Pancreas (tissue), 10 donors: ENCODE measurements at regions not wholly inside any gene's neighbourhood (a gene's known extent, or its start where the extent isn't known, plus 50 kb on each side); places are given as distances from the start of the nearest gene placed in this dataset.

Experiments used
- ATAC-seq, 4 donors: fragments of 200-7000 bp; cut with Tn5 transposase; one replicate each; pipeline versions ENCODE4 v1.8.0 to v1.9.1; 2020; ENCODE audit warnings: mild to moderate bottlenecking in 4 of 4, moderate library complexity in 4 of 4
- DNase-seq, 6 donors: peaks; one replicate each; pipeline ENCODE4 v3.0.0-alpha.2; 2020
- FAIRE-seq: peaks from 2 replicates; lab custom pipeline; 2012; peaks lifted over from hg19 to GRCh38; lab: Jason Lieb, UNC
- H3K27ac ChIP-seq, 4 donors: fragments of 200-600 bp; sonication (generic); 1 replicate in 3 of 4; 2 replicates in 1 of 4; pipeline versions ENCODE4 v1.5.0 to v1.8.0; 2020
- H3K27me3 ChIP-seq, 4 donors: fragments of 200-600 bp; one replicate each; pipeline ENCODE4 v1.8.0; 2021
- H3K36me3 ChIP-seq, 3 donors: fragments of 200-600 bp; sonication (generic) in 1 of 3; one replicate each; pipeline versions ENCODE4 v1.5.0 to v1.8.0; 2020 to 2021
- H3K4me1 ChIP-seq, 3 donors: fragments of 200-600 bp; one replicate each; pipeline ENCODE4 v1.8.0; 2021
- H3K4me3 ChIP-seq, 4 donors: fragments of 200-600 bp; sonication (generic) in 2 of 4; one replicate each; pipeline versions ENCODE4 v1.5.0 to v1.8.0; 2020 to 2021
- H3K9me3 ChIP-seq, 4 donors: fragments of 200-600 bp; one replicate each; pipeline ENCODE4 v1.8.0; 2021
- WGBS, 2 donors: extraction: QIAGEN DNeasy Blood & Tissue Kit; methylation state at CpG; one replicate each; pipeline ENCODE4 v1.1.7; 2013; 5-methylcytosine and 5-hydroxymethylcytosine counted together
- intact Hi-C, 3 donors: fragments of 100-400 bp; cut with DNase I; formaldehyde crosslinking; loops; one replicate each; pipeline versions ENCODE4 v1.11.1 to v1.14.2; 2022
- TF ChIP-seq, protein P1 (sequence below), 4 donors: fragments of 200-600 bp; sonication (generic) in 3 of 4; IDR thresholded peaks; one replicate each; pipeline versions ENCODE4 v1.5.0 to v1.8.0; 2021; ENCODE audit warnings: antibody characterized with exemption in 4 of 4
- donor health status: healthy with polysubstance abuse.
- donor health status: DM: no; HTN: no; CAD: no; lungs with moderate emphysema.
- donor health status: DM: no; HTN: no; CAD: no.
- donor health status: control.
- donor health status: control.
- donor health status: Bipolar disorder and iron deficiency.
- donor health status: DM: yes; HTN: yes; CAD: no.
- donor health status: DM: no; HTN: no; CAD: no.
- donor health status: DM: no; HTN: no; CAD: no.
- donor health status: DM: yes; HTN: yes; CAD: no.

DNA sequence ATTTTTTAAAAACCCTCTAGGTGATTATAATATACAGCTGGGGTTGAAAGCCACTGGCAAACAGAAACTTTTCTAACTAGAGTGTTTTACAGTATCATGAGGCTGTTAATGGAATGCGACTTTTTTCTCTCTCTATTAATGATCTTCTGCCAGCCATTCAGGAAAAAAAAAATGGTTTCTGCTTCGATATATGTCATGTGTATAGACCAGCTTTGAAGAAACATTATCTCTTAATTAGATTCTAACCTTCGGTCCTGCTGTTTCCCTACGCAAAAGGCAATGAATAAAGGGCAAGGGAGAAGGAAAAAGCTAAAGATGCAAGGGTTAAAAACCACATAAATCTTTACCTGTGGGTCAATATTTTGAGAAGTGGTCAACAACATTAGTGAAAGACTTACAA is 1662.1 kb upstream of the TENM3 start:
- Histone ChIP-seq H3K36me3 (no peaks in the 10 kb centered on the region), H3K27ac (no peak overlapping the region), H3K4me1 (no peaks in the 10 kb centered on the region), H3K4me3 (no peak overlapping the region), H3K9me3 (no peaks in the 10 kb centered on the region), H3K27me3 (no peaks in the 10 kb centered on the region)
- 33 to 38% methylated on average over 4 of the region's 4 CpGs for WGBS, 2 donors
- intact Hi-C loops: no loop called here
- DNase-seq: no peak
- ATAC-seq: no peak
- TF ChIP-seq, protein P1, sequence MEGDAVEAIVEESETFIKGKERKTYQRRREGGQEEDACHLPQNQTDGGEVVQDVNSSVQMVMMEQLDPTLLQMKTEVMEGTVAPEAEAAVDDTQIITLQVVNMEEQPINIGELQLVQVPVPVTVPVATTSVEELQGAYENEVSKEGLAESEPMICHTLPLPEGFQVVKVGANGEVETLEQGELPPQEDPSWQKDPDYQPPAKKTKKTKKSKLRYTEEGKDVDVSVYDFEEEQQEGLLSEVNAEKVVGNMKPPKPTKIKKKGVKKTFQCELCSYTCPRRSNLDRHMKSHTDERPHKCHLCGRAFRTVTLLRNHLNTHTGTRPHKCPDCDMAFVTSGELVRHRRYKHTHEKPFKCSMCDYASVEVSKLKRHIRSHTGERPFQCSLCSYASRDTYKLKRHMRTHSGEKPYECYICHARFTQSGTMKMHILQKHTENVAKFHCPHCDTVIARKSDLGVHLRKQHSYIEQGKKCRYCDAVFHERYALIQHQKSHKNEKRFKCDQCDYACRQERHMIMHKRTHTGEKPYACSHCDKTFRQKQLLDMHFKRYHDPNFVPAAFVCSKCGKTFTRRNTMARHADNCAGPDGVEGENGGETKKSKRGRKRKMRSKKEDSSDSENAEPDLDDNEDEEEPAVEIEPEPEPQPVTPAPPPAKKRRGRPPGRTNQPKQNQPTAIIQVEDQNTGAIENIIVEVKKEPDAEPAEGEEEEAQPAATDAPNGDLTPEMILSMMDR (IDR thresholded peaks at IDR 0.05): no peak
- no peak for FAIRE-seq

DNA sequence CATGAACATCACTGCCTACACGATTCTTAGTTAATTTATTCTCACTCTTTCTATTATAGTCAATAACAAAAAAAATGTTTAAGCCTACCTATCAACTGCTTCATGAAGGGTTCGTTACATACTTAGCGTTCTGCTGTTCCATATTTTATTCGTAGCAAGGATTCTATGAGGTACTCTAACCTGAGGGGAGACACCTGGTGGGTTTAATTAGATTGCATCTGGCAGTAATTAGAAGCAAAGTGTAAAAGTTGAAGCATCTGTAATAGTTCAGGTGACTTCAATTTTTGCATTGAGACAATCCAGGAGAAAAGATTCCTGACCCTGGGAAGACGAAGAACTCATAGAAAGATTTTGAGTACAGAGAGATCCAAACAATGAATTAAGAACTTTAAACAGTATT is 1655.8 kb upstream of the TENM3 start:
- FAIRE-seq: no peak
- Histone ChIP-seq H3K4me3 (no peak overlapping the region), H3K4me1 (no peaks in the 10 kb centered on the region), H3K27ac (no peak overlapping the region), H3K9me3 (no peaks in the 10 kb centered on the region), H3K27me3 (no peaks in the 10 kb centered on the region), H3K36me3 (no peaks in the 10 kb centered on the region)
- TF ChIP-seq, protein P1 (IDR thresholded peaks at IDR 0.05): no peak
- WGBS, 2 donors: 49 to 61% methylated on average over 5 of the region's 5 CpGs
- ATAC-seq: no peak
- no peak for DNase-seq
- intact Hi-C loops: no loop called here

DNA sequence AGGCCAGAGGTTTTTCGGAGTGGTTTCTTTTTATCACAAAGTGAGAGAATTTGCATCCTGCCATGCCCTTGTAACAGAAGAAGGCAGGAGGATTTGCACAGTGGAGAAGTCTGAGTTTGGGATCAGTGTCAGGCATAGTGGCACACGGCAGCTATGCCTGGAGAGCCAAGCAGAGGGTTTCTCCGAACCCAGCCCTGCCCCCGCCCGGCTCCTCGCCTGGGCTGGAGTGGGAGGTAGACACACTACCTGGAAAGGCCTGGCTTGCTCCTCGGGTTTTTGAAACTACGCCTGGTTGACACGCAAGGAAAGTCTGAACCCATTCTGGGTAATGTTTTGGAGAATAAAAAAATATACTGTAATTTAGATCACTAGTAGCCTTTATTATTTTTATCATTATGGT is 1653.6 kb upstream of the TENM3 start:
- Histone ChIP-seq H3K4me1 (no peaks in the 10 kb centered on the region), H3K27me3 (no peaks in the 10 kb centered on the region), H3K27ac (no peak overlapping the region), H3K9me3 (no peaks in the 10 kb centered on the region), H3K36me3 (no peaks in the 10 kb centered on the region), H3K4me3 (no peak overlapping the region)
- TF ChIP-seq, protein P1 (IDR thresholded peaks at IDR 0.05): no peak
- FAIRE-seq: no peak
- WGBS, 2 donors: 77 to 85% methylated on average over 9 of the region's 9 CpGs
- ATAC-seq: no peak
- intact Hi-C loops: no loop called here
- DNase-seq: no peak

DNA sequence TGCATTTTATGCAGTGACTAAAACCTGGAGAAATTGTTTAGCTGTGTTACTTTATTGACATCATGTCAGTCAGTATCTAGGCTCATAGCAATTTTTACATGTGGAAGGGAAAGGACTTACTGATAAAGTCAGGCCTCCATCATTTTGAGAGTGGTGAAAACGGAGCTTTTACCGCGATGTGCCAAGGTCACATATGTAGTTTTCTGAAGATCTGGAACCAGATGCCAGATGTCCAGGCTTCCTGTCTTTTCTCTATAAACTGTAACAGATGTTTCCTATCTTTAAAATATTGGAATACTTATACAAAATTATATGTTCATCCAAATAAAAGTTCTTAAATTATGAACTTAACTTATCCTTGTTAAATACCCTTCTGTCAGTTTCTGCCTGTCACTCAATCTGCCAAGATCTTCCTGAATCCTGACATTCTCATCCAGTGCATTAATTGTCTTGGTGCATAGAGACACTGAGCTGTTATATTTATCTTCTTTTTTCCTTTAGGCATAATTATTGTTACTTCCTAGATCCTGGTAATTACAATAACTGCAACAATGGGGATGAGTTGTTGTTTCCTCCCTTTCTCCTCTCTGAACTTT is 1646.2 kb upstream of the TENM3 start:
- FAIRE-seq (no peak), ATAC-seq (no peak), DNase-seq (no peak)
- no peak overlapping the region for H3K4me3 ChIP-seq
- WGBS, 2 donors: 26 to 44% methylated on average over 3 of the region's 3 CpGs
- no peak overlapping the region for H3K27ac ChIP-seq
- no peaks in the 10 kb centered on the region for H3K36me3 ChIP-seq
- no peaks in the 10 kb centered on the region for H3K4me1 ChIP-seq
- no peaks in the 10 kb centered on the region for H3K27me3 ChIP-seq
- intact Hi-C loops: no loop called here
- no peaks in the 10 kb centered on the region for H3K9me3 ChIP-seq
- TF ChIP-seq, protein P1 (IDR thresholded peaks at IDR 0.05): no peak

DNA sequence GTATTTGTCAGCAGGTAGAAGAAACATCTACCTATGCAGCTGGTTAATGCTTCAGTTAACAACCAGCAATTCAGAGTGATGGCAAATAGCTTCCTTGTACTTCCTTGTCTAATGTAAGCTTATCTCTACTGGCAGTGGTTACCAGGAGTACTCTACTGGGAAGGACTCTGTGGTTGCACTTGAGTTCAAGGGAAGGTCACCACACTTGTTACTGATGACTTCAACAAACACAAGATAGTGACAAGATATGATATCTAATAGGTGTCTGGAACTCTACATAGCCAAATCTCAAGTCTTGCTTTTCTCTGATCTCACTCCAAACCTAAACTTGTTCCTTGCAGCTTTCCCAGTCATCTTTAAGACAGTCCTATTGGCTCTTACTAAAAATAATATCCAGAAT is 1644.9 kb upstream of the TENM3 start:
- no peaks in the 10 kb centered on the region for H3K27me3 ChIP-seq
- DNase-seq (no peak), FAIRE-seq (no peak), ATAC-seq (no peak)
- no peaks in the 10 kb centered on the region for H3K36me3 ChIP-seq
- H3K4me3 ChIP-seq: no peak overlapping the region
- TF ChIP-seq, protein P1 (IDR thresholded peaks at IDR 0.05): no peak
- H3K4me1 ChIP-seq: no peaks in the 10 kb centered on the region
- H3K27ac ChIP-seq: no peak overlapping the region
- intact Hi-C loops: no loop called here
- no peaks in the 10 kb centered on the region for H3K9me3 ChIP-seq
